Thymus (tissue), 11 donors: ENCODE measurements at regions not wholly inside any gene's neighbourhood (a gene's known extent, or its start where the extent isn't known, plus 50 kb on each side); places are given as distances from the start of the nearest gene placed in this dataset.

Experiments
- DNase-seq, 9 donors: peaks; one replicate each; pipeline ENCODE4 v3.0.0-alpha.2; 2013; ENCODE audit warnings: low spot score in 9 of 9, low read depth in 6 of 9, missing footprints in 1 of 9
- H3K27ac ChIP-seq, 2 donors: one replicate each; pipeline ENCODE4 v1.5.1; 2013; ENCODE audit warnings: control low read depth in 1 of 2, low read depth in 1 of 2, low read length in 1 of 2, mild to moderate bottlenecking in 1 of 2, moderate library complexity in 1 of 2
- H3K27me3 ChIP-seq, 2 donors: one replicate each; pipeline ENCODE4 v1.5.1; 2013; ENCODE audit warnings: low read length in 1 of 2; ENCODE audit not compliant: control insufficient read depth in 2 of 2, insufficient read depth in 1 of 2
- H3K36me3 ChIP-seq, 2 donors: one replicate each; pipeline ENCODE4 v1.5.1; 2013; ENCODE audit warnings: low read length in 1 of 2, mild to moderate bottlenecking in 1 of 2, moderate library complexity in 1 of 2; ENCODE audit not compliant: control insufficient read depth in 2 of 2, insufficient read depth in 2 of 2
- H3K4me1 ChIP-seq, 2 donors: one replicate each; pipeline ENCODE4 v1.5.1; 2013; ENCODE audit warnings: low read length in 2 of 2; ENCODE audit not compliant: control insufficient read depth in 2 of 2, insufficient read depth in 2 of 2
- H3K4me3 ChIP-seq, 2 donors: one replicate each; pipeline ENCODE4 v1.5.1; 2013; ENCODE audit warnings: low read length in 2 of 2, control low read depth in 1 of 2, mild to moderate bottlenecking in 1 of 2
- H3K9me3 ChIP-seq, 2 donors: one replicate each; pipeline ENCODE4 v1.5.1; 2013; ENCODE audit warnings: low read length in 1 of 2, mild to moderate bottlenecking in 1 of 2; ENCODE audit not compliant: control insufficient read depth in 2 of 2, insufficient read depth in 1 of 2
- WGBS: extraction: QIAGEN DNeasy Blood & Tissue Kit; methylation state at CpG from one replicate; pipeline ENCODE4 v1.1.7; 2013; 5-methylcytosine and 5-hydroxymethylcytosine counted together
- donor health status: healthy.

DNA sequence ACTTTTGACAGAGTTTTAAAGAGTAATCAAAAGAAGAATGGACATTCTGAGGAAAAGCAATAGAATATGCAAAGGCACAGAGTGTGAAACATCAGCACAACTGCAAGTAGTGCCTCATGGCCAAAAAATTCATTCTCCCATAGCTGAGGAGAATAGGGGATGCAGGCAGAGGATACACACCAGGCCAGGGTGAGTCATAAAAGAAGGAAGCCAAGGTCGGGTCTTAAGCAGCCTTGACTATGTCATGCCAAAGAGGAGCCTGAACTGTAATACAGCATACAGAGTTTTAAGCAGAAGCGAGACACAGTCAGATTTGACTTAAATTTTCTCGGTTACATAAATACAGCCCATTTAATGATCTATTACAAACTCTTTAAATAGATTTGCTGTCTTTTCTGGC lies 165.0 kb downstream of the LNPK start:
- Histone ChIP-seq H3K4me1 (no peaks in the 10 kb centered on the region), H3K4me3 (no peak overlapping the region), H3K9me3 (no peaks in the 10 kb centered on the region), H3K27ac (no peak overlapping the region), H3K36me3 (no peaks in the 10 kb centered on the region), H3K27me3 (no peaks in the 10 kb centered on the region)
- DNase-seq = no peak
- WGBS = 79% methylated on average over 3 of the region's 3 CpGs

DNA sequence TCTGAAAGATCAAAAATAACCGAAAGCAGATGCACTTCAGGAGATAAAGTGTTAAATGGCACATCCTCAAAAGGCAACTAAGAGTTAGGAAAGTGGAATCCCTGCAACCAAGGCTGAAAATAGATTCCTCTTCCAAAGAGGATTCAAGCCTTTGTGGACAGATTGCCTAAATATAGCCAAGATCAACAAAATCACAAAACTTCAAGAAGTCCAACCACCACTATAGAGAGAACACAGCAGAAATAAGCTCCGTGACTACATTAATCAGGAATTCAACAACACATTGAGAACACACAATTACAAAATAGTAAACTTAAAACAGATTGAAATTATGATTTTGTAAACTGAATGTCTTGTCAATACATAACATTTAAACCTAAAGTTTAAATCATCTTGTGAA lies 165.7 kb downstream of the LNPK start:
- DNase-seq = no peak
- no peak overlapping the region for H3K4me3 ChIP-seq
- H3K36me3 ChIP-seq = no peaks in the 10 kb centered on the region
- H3K9me3 ChIP-seq = no peaks in the 10 kb centered on the region
- no peaks in the 10 kb centered on the region for H3K27me3 ChIP-seq
- no peaks in the 10 kb centered on the region for H3K4me1 ChIP-seq
- 88% methylated on average over 2 of the region's 2 CpGs for WGBS
- no peak overlapping the region for H3K27ac ChIP-seq

DNA sequence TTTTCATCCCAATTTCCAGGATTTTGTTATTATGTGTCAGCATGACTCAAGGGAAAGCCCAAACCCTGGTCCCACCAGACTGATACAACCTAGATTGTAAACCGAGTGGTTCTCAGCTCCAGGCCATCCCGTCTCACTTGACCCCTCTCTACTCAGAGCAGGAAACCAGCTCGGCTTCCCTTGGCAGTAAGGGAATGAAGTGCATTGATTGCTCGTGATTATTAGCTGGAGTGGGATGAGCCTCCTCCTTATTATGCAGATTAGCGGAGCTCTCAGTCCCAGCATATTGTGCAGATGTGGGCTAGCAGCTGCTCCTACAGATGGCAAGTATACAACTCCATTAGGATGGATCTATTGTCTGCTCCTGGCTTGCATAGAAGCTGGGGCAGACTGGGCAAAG lies 167.6 kb downstream of the LNPK start:
- DNase-seq = no peak
- Histone ChIP-seq H3K27me3 (no peaks in the 10 kb centered on the region), H3K36me3 (no peaks in the 10 kb centered on the region), H3K27ac (no peak overlapping the region), H3K4me3 (no peak overlapping the region), H3K9me3 (no peaks in the 10 kb centered on the region), H3K4me1 (no peaks in the 10 kb centered on the region)
- WGBS = 76% methylated on average over 5 of the region's 5 CpGs

DNA sequence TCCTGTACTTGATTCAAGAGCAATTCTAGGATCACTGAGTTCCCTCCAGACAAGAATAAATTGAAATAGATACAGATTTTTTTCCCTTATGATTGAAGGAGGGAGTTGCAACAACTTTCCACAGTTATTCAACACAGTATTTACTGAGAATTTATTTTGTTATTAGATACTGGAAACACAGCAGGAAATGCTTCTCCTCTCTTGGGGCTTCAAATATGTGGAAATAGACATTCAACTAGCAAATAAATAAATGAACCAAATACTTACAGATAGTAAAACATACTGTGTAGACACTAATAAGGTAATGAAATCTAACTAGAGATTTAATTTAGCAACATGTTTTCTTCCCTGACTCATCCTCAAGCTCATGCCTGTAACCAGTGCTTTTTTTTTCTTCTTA lies 169.2 kb downstream of the LNPK start:
- no peak overlapping the region for H3K4me3 ChIP-seq
- H3K27me3 ChIP-seq = no peaks in the 10 kb centered on the region
- no peak for DNase-seq
- no peaks in the 10 kb centered on the region for H3K9me3 ChIP-seq
- H3K36me3 ChIP-seq = no peaks in the 10 kb centered on the region
- H3K27ac ChIP-seq = no peak overlapping the region
- no peaks in the 10 kb centered on the region for H3K4me1 ChIP-seq

DNA sequence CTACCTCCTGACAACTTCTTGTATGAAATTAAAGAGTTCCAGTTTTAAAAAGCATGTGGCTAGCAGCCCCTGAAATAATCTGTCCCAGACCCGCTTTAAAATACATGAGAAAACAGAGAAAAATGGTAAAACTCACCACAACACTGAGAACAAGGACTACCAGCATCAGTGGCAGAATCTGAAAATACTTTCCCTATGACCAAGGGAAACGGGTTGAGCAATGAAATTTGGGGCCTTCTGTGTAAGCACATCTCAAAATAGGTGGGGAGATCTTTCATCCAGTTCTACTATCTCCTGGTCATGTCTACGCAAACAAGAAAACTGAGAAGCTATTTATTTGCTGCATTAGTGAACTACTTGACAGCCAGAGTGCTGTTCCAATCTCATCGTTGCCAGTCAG lies 172.3 kb downstream of the LNPK start:
- Histone ChIP-seq H3K4me3 (no peak overlapping the region), H3K36me3 (no peaks in the 10 kb centered on the region), H3K4me1 (no peaks in the 10 kb centered on the region), H3K27me3 (no peaks in the 10 kb centered on the region), H3K9me3 (no peaks in the 10 kb centered on the region), H3K27ac (no peak overlapping the region)
- no peak for DNase-seq
- 88% methylated on average over 4 of the region's 4 CpGs for WGBS

DNA sequence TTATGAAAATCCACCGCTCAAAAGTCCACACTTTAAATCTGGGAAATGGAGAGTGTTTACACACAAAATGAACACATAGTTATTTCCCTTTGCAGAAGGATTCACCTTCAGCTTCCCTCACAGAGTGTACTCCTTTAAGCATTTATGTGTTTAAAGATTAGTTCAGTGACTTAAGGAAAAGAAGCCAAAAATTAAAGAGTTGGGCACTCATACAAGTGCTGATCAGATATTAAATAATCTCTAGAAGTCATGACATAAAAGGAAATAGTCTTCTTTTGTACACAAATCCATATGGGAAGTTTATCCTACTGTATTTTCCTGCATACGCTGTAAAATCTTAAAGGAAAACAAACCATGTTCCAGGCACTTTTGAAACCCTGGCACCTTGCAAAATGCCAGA lies 174.2 kb downstream of the LNPK start:
- 96% methylated on average over 2 of the region's 2 CpGs for WGBS
- no peak for DNase-seq
- Histone ChIP-seq H3K4me1 (no peaks in the 10 kb centered on the region), H3K36me3 (no peaks in the 10 kb centered on the region), H3K9me3 (no peaks in the 10 kb centered on the region), H3K27me3 (no peaks in the 10 kb centered on the region), H3K27ac (no peak overlapping the region), H3K4me3 (no peak overlapping the region)

DNA sequence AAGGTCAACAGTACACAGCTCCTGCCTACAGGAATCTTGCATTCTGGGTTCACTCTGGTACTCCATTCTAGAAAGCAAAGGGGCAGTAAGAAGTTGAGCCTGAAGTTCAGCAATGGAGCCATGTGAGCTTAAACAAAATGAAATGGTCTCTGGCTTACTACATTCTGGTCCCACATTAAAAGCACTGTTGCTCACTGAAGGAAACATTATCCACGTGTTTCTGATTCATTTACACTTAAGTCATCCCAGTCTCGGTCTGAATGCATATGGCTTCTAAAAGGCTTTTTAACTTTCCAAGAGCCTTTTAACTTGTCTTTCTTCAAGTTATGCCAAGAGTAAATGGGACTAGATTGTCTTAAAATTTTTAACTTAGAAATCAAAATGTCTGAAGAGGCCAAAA lies 177.8 kb downstream of the LNPK start:
- Histone ChIP-seq H3K36me3 (no peaks in the 10 kb centered on the region), H3K4me3 (no peak overlapping the region), H3K27ac (no peak overlapping the region), H3K4me1 (no peaks in the 10 kb centered on the region), H3K9me3 (no peaks in the 10 kb centered on the region), H3K27me3 (no peaks in the 10 kb centered on the region)
- 95% methylated on average over 2 of the region's 2 CpGs for WGBS
- no peak for DNase-seq

DNA sequence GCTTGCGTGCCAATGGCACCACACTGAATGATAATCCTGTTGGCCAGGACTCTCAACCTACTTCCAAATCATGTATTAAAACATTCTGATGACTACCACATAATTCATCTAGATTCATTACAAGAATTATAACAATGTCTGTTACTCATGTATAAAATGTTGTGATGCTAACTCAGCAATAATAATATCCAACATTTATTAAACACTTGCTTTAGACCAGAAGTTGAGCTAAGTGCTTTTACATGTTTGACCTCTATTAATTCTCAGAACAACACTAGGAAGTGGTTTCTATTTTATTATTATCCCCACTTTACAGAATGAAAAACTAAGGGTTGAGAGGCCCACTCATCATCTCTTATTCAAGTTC lies 178.4 kb downstream of the LNPK start:
- WGBS = 97% methylated on average over 1 of the region's 1 CpG
- H3K4me1 ChIP-seq = no peaks in the 10 kb centered on the region
- no peak overlapping the region for H3K4me3 ChIP-seq
- no peaks in the 10 kb centered on the region for H3K36me3 ChIP-seq
- H3K27ac ChIP-seq = no peak overlapping the region
- no peak for DNase-seq
- no peaks in the 10 kb centered on the region for H3K27me3 ChIP-seq
- no peaks in the 10 kb centered on the region for H3K9me3 ChIP-seq

DNA sequence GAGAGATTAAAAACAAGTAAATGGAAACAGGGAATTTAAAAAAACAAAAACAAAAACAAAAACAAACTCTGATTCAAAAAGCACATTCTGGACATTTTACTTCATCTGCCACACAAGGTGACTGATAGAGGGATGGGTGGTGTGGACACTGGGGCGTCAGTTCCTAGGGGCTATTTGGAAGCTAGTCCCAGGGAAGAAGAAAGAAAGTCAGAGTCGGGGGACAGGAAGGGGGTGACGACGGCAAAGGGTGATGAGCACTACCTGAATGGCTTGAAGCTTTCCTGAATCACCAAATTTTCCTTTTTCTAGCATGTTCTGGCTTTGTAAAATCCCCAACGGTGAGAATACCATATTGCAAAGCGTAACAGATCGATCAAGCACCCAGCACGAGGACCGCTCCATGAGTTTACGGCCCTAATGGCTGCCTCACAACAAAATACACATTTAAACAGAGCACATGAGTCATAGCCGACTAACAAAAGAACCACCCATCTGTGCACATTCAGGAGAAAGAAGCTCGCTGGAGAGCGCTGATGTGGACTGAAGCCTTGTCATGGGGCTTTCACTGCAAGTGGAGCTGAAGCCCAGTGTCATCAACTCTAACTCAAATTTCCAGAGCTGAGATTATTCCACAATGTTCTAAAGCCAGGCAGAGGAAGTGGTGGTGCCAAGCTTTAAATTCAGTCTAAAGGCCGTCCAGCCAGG lies 178.9 kb downstream of the LNPK start:
- H3K9me3 ChIP-seq = no peaks in the 10 kb centered on the region
- no peaks in the 10 kb centered on the region for H3K36me3 ChIP-seq
- no peak for DNase-seq
- no peak overlapping the region for H3K27ac ChIP-seq
- H3K4me3 ChIP-seq = no peak overlapping the region
- H3K4me1 ChIP-seq = no peaks in the 10 kb centered on the region
- H3K27me3 ChIP-seq = no peaks in the 10 kb centered on the region
- 96% methylated on average over 14 of the region's 14 CpGs for WGBS

DNA sequence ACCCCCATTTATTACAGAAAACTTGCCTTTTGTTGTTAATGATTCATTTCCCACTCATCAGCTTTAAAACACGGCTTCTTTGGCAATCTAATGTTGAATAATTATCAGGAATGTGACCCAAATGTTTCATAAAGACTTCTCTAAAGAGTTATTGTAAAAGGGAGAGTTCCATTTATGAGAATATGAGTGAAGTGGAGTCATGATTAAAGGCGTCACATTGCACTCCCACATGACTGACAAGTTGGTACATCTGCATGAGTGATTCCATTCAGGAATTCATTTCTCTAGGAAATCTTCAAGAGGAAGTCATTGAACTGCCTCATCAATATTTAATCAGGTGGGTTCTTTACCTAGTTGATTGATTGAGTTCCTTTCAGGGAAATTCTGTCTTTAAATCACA lies 184.8 kb downstream of the LNPK start:
- WGBS = 91% methylated on average over 2 of the region's 2 CpGs
- Histone ChIP-seq H3K4me3 (no peak overlapping the region), H3K36me3 (no peaks in the 10 kb centered on the region), H3K27ac (no peak overlapping the region), H3K9me3 (no peaks in the 10 kb centered on the region), H3K27me3 (no peaks in the 10 kb centered on the region), H3K4me1 (no peaks in the 10 kb centered on the region)
- no peak for DNase-seq
